Astrocyte (in vitro differentiated cells and primary cell): ENCODE measurements at regions not wholly inside any gene's neighbourhood (a gene's known extent, or its start where the extent isn't known, plus 50 kb on each side); places are given as distances from the start of the nearest gene placed in this dataset.

Experiments
- CTCF ChIP-seq: IDR thresholded peaks from 2 replicates; pipeline ENCODE4 v1.5.1; 2011; ENCODE audit warnings: low read depth, mild to moderate bottlenecking, inconsistent platforms, low read length, moderate library complexity; ENCODE audit not compliant: insufficient read depth
- EZH2 ChIP-seq: IDR thresholded peaks from 2 replicates; pipeline ENCODE4 v1.6.1; 2012; ENCODE audit warnings: mild to moderate bottlenecking, low read length, inconsistent platforms; ENCODE audit not compliant: insufficient read depth

- no peak for TF ChIP-seq CTCF
- TF ChIP-seq EZH2, result no peak
Measured at GRCh38 chr9:90432951-90433350, 209.7 kb downstream of the DIRAS2 start.
